ENCODE measurements at regions not wholly inside any gene's neighbourhood (a gene's known extent, or its start where the extent isn't known, plus 50 kb on each side); places are given as distances from the start of the nearest gene placed in this dataset.
"Not testable (repeated sequence)": the region's sequence is repeated elsewhere in the genome, so short reads cannot be mapped to it uniquely, and the experiment has no call there.

DNA sequence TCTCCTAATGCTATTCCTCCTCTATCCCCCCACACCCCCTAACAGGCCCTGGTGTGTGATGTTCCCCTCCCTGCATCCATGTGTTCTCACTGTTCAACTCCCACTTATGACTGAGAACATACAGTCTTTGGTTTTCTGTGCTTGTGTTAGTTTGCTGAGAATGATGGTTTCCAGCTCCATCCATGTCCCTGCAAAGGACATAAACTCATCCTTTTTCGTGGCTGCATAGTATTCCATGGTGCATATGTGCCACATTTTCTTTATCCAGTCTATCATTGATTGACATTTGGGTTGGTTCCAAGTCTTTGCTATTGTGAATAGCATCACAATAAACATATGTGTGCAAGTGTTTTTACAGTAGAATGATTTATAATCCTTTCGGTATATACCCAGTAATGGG, 870.0 kb upstream of the SLC39A10 start:
- TF ChIP-seq, protein P1, sequence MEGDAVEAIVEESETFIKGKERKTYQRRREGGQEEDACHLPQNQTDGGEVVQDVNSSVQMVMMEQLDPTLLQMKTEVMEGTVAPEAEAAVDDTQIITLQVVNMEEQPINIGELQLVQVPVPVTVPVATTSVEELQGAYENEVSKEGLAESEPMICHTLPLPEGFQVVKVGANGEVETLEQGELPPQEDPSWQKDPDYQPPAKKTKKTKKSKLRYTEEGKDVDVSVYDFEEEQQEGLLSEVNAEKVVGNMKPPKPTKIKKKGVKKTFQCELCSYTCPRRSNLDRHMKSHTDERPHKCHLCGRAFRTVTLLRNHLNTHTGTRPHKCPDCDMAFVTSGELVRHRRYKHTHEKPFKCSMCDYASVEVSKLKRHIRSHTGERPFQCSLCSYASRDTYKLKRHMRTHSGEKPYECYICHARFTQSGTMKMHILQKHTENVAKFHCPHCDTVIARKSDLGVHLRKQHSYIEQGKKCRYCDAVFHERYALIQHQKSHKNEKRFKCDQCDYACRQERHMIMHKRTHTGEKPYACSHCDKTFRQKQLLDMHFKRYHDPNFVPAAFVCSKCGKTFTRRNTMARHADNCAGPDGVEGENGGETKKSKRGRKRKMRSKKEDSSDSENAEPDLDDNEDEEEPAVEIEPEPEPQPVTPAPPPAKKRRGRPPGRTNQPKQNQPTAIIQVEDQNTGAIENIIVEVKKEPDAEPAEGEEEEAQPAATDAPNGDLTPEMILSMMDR (IDR thresholded peaks at IDR 0.05), result not testable (repeated sequence)
- TF ChIP-seq POLR2AphosphoS5, POLR2A, EP300 (IDR thresholded peaks at IDR 0.05): not testable (repeated sequence)

Data from stomach (tissue), 4 donors.